H9 (cell line): ENCODE measurements at regions not wholly inside any gene's neighbourhood (a gene's known extent, or its start where the extent isn't known, plus 50 kb on each side); places are given as distances from the start of the nearest gene placed in this dataset.

ENCODE experiments used
- DNase-seq: peaks from one replicate; pipeline ENCODE4 v3.0.0-alpha.2; 2017
- H2AFZ ChIP-seq: one replicate; pipeline ENCODE4 v1.6.1; 2013; ENCODE audit warnings: mild to moderate bottlenecking, low read length, control low read depth, moderate library complexity
- H2AK5ac ChIP-seq: 2 replicates; pipeline ENCODE4 v1.6.1; 2013; ENCODE audit warnings: low read length, control low read depth, mixed read lengths; ENCODE audit not compliant: insufficient read length
- H2BK120ac ChIP-seq: one replicate; pipeline ENCODE4 v1.6.1; 2013; ENCODE audit warnings: low read depth, mild to moderate bottlenecking, low read length, control low read depth, inconsistent platforms; ENCODE audit not compliant: poor library complexity, severe bottlenecking
- H2BK12ac ChIP-seq: 2 replicates; pipeline ENCODE4 v1.6.1; 2013; ENCODE audit warnings: low read length, control low read depth, mixed read lengths, low read depth; ENCODE audit not compliant: insufficient read length
- H2BK15ac ChIP-seq: 2 replicates; pipeline ENCODE4 v1.6.1; 2013; ENCODE audit warnings: low read depth, low read length, control low read depth
- H2BK20ac ChIP-seq: one replicate; pipeline ENCODE4 v1.6.1; 2013; ENCODE audit warnings: low read depth, mild to moderate bottlenecking, low read length, control low read depth, inconsistent platforms; ENCODE audit not compliant: poor library complexity, severe bottlenecking
- H2BK5ac ChIP-seq: 2 replicates; pipeline ENCODE4 v1.6.1; 2013; ENCODE audit warnings: low read length, control low read depth, mixed read lengths; ENCODE audit not compliant: insufficient read length
- H3K14ac ChIP-seq: 2 replicates; pipeline ENCODE4 v1.6.1; 2013; ENCODE audit warnings: low read length, control low read depth; ENCODE audit not compliant: insufficient read depth
- H3K18ac ChIP-seq: 2 replicates; pipeline ENCODE4 v1.6.1; 2013; ENCODE audit warnings: low read depth, mild to moderate bottlenecking, mixed read lengths, low read length, control low read depth; ENCODE audit not compliant: insufficient read length
- H3K23ac ChIP-seq: 2 replicates; pipeline ENCODE4 v1.6.1; 2013; ENCODE audit warnings: low read length, control low read depth, mixed read lengths, low read depth; ENCODE audit not compliant: insufficient read length
- H3K23me2 ChIP-seq: 2 replicates; pipeline ENCODE4 v1.6.1; 2013; ENCODE audit warnings: low read depth, mild to moderate bottlenecking, mixed read lengths, low read length, control low read depth; ENCODE audit not compliant: insufficient read length, poor library complexity, severe bottlenecking
- H3K27ac ChIP-seq: 2 replicates; pipeline ENCODE4 v1.5.1; 2013; ENCODE audit warnings: low read length, control low read depth, mixed read lengths, low read depth; ENCODE audit not compliant: insufficient read length
- H3K27me3 ChIP-seq: 2 replicates; pipeline ENCODE4 v1.6.1; 2013; ENCODE audit warnings: low read length, control low read depth, inconsistent platforms; ENCODE audit not compliant: insufficient read depth
- H3K4ac ChIP-seq: 2 replicates; pipeline ENCODE4 v1.6.1; 2013; ENCODE audit warnings: low read depth, mild to moderate bottlenecking, control low read depth, inconsistent platforms, low read length, moderate library complexity
- H3K4me1 ChIP-seq: 2 replicates; pipeline ENCODE4 v1.6.1; 2013; ENCODE audit warnings: low read length, control low read depth, inconsistent platforms; ENCODE audit not compliant: insufficient read depth
- H3K4me2 ChIP-seq: 2 replicates; pipeline ENCODE4 v1.6.1; 2013; ENCODE audit warnings: low read length, control low read depth, mixed read lengths; ENCODE audit not compliant: insufficient read length, insufficient read depth
- H3K56ac ChIP-seq: 2 replicates; pipeline ENCODE4 v1.6.1; 2013; ENCODE audit warnings: low read depth, mild to moderate bottlenecking, mixed read lengths, low read length, control low read depth; ENCODE audit not compliant: insufficient read length
- H3K79me1 ChIP-seq: 2 replicates; pipeline ENCODE4 v1.6.1; 2013; ENCODE audit warnings: low read depth, mild to moderate bottlenecking, moderate library complexity, low read length, control low read depth, inconsistent platforms; ENCODE audit not compliant: insufficient read depth, poor library complexity, severe bottlenecking
- H3K79me2 ChIP-seq: 2 replicates; pipeline ENCODE4 v1.6.1; 2013; ENCODE audit warnings: low read length, control low read depth, inconsistent platforms; ENCODE audit not compliant: insufficient read depth
- H3K9ac ChIP-seq: 2 replicates; pipeline ENCODE4 v1.6.1; 2013; ENCODE audit warnings: low read length, control low read depth, mixed read lengths; ENCODE audit not compliant: insufficient read length; ENCODE audit errors: extremely low read depth
- H3K9me3 ChIP-seq: one replicate; pipeline ENCODE4 v1.6.1; 2013; ENCODE audit warnings: low read depth, low read length, inconsistent platforms; ENCODE audit not compliant: control insufficient read depth
- H3T11ph ChIP-seq: one replicate; pipeline ENCODE4 v1.6.1; 2013; ENCODE audit warnings: mild to moderate bottlenecking, low read length, control low read depth, inconsistent platforms
- H4K20me1 ChIP-seq: one replicate; pipeline ENCODE4 v1.6.1; 2013; ENCODE audit not compliant: control insufficient read depth, insufficient read length, insufficient read depth
- H4K5ac ChIP-seq: 2 replicates; pipeline ENCODE4 v1.6.1; 2013; ENCODE audit warnings: low read depth, mild to moderate bottlenecking, mixed read lengths, low read length, control low read depth; ENCODE audit not compliant: insufficient read length
- H4K8ac ChIP-seq: replicated peaks from 2 replicates; pipeline ENCODE4 v1.6.1; 2013; ENCODE audit warnings: low read length, control low read depth, mixed read lengths, low read depth; ENCODE audit not compliant: insufficient read length
- H4K91ac ChIP-seq: 2 replicates; pipeline ENCODE4 v1.6.1; 2013; ENCODE audit warnings: low read depth, mild to moderate bottlenecking, moderate library complexity, mixed read lengths, low read length, control low read depth; ENCODE audit not compliant: insufficient read length
- H3K27ac Mint-ChIP-seq, 3 experiments: 2 replicates in 2 of 3; 3 replicates in 1 of 3; pipeline ENCODE4 v1.8.0; 2020 to 2021; ENCODE audit warnings: mixed read lengths in 3 of 3, mild to moderate bottlenecking in 1 of 3, moderate library complexity in 1 of 3
- H3K27me3 Mint-ChIP-seq: 2 replicates; pipeline ENCODE4 v1.8.0; 2021; ENCODE audit warnings: low read depth, mild to moderate bottlenecking, moderate library complexity, mixed read lengths
- H3K36me3 Mint-ChIP-seq, 3 experiments: 2 replicates in 2 of 3; 3 replicates in 1 of 3; pipeline ENCODE4 v1.8.0; 2020 to 2021; ENCODE audit warnings: low read depth in 3 of 3, mixed read lengths in 3 of 3; ENCODE audit not compliant: insufficient read depth in 1 of 3
- H3K4me1 Mint-ChIP-seq, 2 experiments: 2 replicates each; pipeline ENCODE4 v1.8.0; 2020; ENCODE audit warnings: mixed read lengths in 2 of 2
- H3K4me3 Mint-ChIP-seq, 2 experiments: 2 replicates in 1 of 2; 3 replicates in 1 of 2; pipeline ENCODE4 v1.8.0; 2020 to 2021; ENCODE audit warnings: mild to moderate bottlenecking in 2 of 2, mixed read lengths in 2 of 2, moderate library complexity in 1 of 2
- H3K9me3 Mint-ChIP-seq, 2 experiments: 2 replicates in 1 of 2; 3 replicates in 1 of 2; pipeline ENCODE4 v1.8.0; 2020; ENCODE audit warnings: mild to moderate bottlenecking in 2 of 2, mixed read lengths in 2 of 2, moderate library complexity in 1 of 2
- CTCF ChIP-seq: fragments of 200-600 bp; sonication (generic); conservative IDR thresholded peaks from 3 replicates; pipeline ENCODE4 v1.8.0; 2021; ENCODE audit warnings: antibody characterized with exemption, mild to moderate bottlenecking
- WGBS: extraction: QIAGEN DNeasy Blood & Tissue Kit; methylation state at CpG from one replicate; pipeline ENCODE4 v1.1.7; 2013; ENCODE audit warnings: missing lambda C conversion rate, low lambda C conversion rate, mixed read lengths; ENCODE audit not compliant: insufficient read length; ENCODE audit errors: extremely low coverage; 5-methylcytosine and 5-hydroxymethylcytosine counted together

- H3K4me2 ChIP-seq: no peak overlapping the region
- no peaks in the 10 kb centered on the region for H3K27me3 ChIP-seq
- H4K8ac ChIP-seq: no peak overlapping the region
- H4K20me1 ChIP-seq: no peaks in the 10 kb centered on the region
- no peak for TF ChIP-seq CTCF
- no peaks in the 10 kb centered on the region for H3K79me1 ChIP-seq
- H2AK5ac ChIP-seq: no peak overlapping the region
- Mint-ChIP-seq H3K4me3 (no peak overlapping the region), H3K36me3 (no peaks in the 10 kb centered on the region; a peak in 1 of 7 replicates), H3K9me3 (peaks cover 0 to 1% of the 10 kb centered on the region in 2 experiments; a peak in 1 of 5 replicates), H3K27ac (no peak overlapping the region), H3K4me1 (0 out of 4 replicates have a peak, but pooled peaks cover 0 to 3% of the 10 kb centered on the region in 2 experiments), H3K27me3 (no peaks in the 10 kb centered on the region)
- no peak overlapping the region for H3K23ac ChIP-seq
- H2BK12ac ChIP-seq: no peak overlapping the region
- no peak overlapping the region for H2BK15ac ChIP-seq
- no peak overlapping the region for H3K27ac ChIP-seq
- no peak for DNase-seq
- no peak overlapping the region for H3K14ac ChIP-seq
- WGBS: no CpG with 5 or more reads among the region's 2 CpGs
- H2AFZ ChIP-seq: no peak overlapping the region
- H3K4me1 ChIP-seq: no peaks in the 10 kb centered on the region
- H3K79me2 ChIP-seq: no peaks in the 10 kb centered on the region
- H3K4ac ChIP-seq: no peak overlapping the region
- H4K5ac ChIP-seq: no peak overlapping the region
- no peak overlapping the region for H2BK20ac ChIP-seq
- H3K18ac ChIP-seq: no peak overlapping the region
- no peak overlapping the region for H2BK120ac ChIP-seq
- no peaks in the 10 kb centered on the region for H3K23me2 ChIP-seq
- H3T11ph ChIP-seq: no peak overlapping the region
- H3K9me3 ChIP-seq: no peaks in the 10 kb centered on the region
- no peak overlapping the region for H3K9ac ChIP-seq
- H2BK5ac ChIP-seq: no peak overlapping the region
- H4K91ac ChIP-seq: no peak overlapping the region
- H3K56ac ChIP-seq: no peak overlapping the region
Measured at GRCh38 chr1:101496109-101496508, 259.3 kb downstream of the S1PR1 start.
